ENCODE measurements at regions not wholly inside any gene's neighbourhood (a gene's known extent, or its start where the extent isn't known, plus 50 kb on each side); places are given as distances from the start of the nearest gene placed in this dataset.
"Not testable (repeated sequence)": the region's sequence is repeated elsewhere in the genome, so short reads cannot be mapped to it uniquely, and the experiment has no call there.

DNA sequence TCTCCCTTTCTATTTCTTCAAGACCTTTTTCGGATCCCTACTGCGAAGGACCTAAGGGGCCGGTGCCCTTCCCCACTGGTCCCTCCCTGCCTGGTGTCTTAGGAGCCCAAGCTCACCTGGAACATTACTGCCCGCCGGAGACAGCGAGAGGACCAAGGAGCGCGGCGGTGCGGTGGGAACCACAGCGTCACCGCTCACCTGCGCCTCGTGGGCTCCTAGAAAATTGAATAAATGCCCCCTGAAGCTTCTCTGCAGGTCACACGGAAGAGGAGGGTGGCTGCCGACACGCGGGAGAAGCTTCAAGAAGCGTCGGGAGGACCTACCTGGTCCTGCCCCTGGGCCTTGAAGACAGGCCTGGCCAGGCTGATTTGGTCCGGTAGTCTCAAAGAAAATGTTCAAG is 65.2 kb downstream of the PPIAL4A start:
- Histone ChIP-seq H3K36me3 (peaks cover 0 to 7% (median 0%) of the 10 kb centered on the region in 4 donors), H3K9me3 (no peaks in the 10 kb centered on the region), H3K4me3 (no peak overlapping the region), H3K4me1 (no peaks in the 10 kb centered on the region), H3K27ac (no peak overlapping the region), H3K27me3 (no peaks in the 10 kb centered on the region)
- intact Hi-C loops (cut with DNase I), result no loop called here
- TF ChIP-seq POLR2AphosphoS5 (IDR thresholded peaks at IDR 0.05), result no peak
- TF ChIP-seq, protein P1, sequence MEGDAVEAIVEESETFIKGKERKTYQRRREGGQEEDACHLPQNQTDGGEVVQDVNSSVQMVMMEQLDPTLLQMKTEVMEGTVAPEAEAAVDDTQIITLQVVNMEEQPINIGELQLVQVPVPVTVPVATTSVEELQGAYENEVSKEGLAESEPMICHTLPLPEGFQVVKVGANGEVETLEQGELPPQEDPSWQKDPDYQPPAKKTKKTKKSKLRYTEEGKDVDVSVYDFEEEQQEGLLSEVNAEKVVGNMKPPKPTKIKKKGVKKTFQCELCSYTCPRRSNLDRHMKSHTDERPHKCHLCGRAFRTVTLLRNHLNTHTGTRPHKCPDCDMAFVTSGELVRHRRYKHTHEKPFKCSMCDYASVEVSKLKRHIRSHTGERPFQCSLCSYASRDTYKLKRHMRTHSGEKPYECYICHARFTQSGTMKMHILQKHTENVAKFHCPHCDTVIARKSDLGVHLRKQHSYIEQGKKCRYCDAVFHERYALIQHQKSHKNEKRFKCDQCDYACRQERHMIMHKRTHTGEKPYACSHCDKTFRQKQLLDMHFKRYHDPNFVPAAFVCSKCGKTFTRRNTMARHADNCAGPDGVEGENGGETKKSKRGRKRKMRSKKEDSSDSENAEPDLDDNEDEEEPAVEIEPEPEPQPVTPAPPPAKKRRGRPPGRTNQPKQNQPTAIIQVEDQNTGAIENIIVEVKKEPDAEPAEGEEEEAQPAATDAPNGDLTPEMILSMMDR (IDR thresholded peaks at IDR 0.05), result no peak
- no peak for TF ChIP-seq EP300 (IDR thresholded peaks at IDR 0.05)
- TF ChIP-seq POLR2A (IDR thresholded peaks at IDR 0.05), result no peak
- 84 to 90% methylated on average over 21 of the region's 21 CpGs for WGBS, 2 donors
- no peak for DNase-seq

DNA sequence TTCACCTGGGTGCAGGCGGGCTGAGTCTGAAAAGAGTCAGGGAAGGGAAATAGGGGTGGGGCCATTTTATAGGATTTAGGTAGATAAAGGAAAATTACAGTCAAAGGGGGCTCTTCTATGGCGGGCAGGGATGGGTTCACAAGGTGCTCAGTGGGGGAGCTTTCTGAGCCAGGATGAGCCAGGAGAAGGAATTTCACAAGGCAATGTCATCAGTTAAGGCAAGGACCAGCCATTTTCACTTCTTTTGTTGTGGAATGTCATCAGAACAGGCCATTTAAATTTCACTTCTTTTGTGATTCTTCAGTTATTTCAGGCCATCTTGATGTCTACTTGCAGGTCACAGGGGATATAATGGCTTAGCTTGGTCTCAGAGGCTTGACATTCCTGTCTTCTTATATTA is 66.4 kb downstream of the PPIAL4A start:
- H3K27ac ChIP-seq; H3K4me1 ChIP-seq; H3K9me3 ChIP-seq; H3K36me3 ChIP-seq; intact Hi-C loops (cut with DNase I); DNase-seq; H3K27me3 ChIP-seq; H3K4me3 ChIP-seq: not testable (repeated sequence)
- 35 to 52% methylated on average over 2 of the region's 2 CpGs for WGBS, 2 donors

DNA sequence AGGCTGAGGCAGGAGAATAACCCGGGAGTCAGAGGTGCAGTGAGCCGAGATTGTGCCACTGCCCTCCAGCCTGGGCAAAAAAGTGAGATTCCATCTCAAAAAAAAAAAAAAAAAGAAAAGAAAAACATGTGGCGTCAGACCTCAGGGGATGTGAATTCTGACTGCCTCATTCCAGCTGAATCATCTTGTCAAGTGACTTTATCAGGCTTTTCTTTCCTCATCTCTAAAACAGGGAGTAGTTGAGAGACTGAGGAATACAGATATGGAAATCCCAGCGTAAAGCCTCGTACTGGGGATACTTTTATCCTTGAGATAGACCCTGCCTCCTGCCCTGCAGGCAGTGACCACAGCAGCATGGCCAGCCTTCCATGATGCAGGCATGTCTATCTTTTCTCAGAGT is 76.4 kb downstream of the PPIAL4A start:
- intact Hi-C loops (cut with DNase I), result not testable (repeated sequence)
- 30 to 100% methylated on average over 1 to 2 of the region's 5 CpGs for WGBS, 2 donors

DNA sequence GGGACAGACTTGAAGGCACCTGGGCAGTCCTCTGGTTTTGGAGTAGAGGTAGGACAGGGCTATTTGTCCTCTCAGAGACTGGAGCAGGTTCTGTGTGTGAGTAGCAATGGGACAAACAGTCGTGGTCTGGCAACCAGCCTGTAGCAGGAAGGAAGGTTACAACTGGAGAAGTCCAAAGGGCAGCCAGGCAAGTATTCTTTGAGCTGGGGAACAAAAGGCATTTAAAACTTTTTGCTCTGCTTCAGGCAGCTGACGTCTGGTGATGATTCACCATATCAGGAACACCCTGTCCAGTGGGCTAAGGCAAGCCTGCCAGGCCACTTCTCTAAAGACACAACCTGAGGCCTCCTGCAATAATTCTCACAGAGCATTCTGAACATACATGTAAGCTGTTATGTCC is 83.3 kb downstream of the PPIAL4A start:
- not testable (repeated sequence) for H3K9me3 ChIP-seq
- 8 to 59% methylated on average over 1 of the region's 2 CpGs for WGBS, 2 donors
- peak; percentile 63 for DNase-seq

More for the DNA sequence above, 76.4 kb downstream of the PPIAL4A start:
- H3K36me3 ChIP-seq, H3K4me3 ChIP-seq, H3K27me3 ChIP-seq, H3K27ac ChIP-seq, H3K4me1 ChIP-seq, H3K9me3 ChIP-seq, DNase-seq: not testable (repeated sequence)

DNA sequence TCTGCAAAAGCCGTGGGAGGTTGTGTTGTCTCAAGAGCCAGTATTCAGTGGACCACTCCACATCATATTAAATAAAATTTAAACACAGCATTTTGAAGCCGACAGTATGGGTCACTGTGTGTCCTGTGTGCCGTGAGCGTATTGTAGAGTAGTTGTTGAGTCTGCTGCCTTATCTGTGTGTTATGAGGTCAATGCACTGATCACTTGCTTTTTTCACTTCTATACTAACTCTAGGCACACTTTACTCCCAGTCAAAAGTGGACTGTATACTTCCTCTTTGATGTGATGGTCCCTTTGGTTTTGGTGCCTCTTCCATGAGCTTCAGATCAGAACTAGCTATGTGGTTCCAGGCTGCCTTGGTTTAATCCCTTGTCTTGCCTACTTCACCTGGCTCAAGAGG is 84.3 kb downstream of the PPIAL4A start:
- H3K9me3 ChIP-seq, DNase-seq: not testable (repeated sequence)

More for the DNA sequence above, 83.3 kb downstream of the PPIAL4A start:
- H3K4me1 ChIP-seq; H3K4me3 ChIP-seq; H3K27me3 ChIP-seq; H3K36me3 ChIP-seq; intact Hi-C loops (cut with DNase I); H3K27ac ChIP-seq: not testable (repeated sequence)

DNA sequence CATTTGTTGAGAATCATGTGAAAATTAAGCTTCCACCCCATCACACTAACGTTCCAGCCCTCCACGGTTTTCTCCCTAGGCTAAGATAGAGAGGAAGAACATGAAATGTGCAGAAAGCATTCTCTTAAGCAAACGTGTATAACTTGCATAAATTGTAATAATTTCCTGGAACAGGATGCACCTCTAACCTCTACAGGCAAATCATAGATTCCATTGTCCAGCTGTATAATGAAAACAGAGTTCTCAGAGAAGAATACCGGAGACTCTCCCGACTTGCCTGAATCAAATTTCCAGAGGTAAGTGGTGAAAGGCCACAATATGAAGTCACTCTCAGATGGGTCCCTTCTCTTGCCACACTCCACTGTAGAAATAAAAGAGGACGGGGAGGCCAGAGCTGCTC is 87.7 kb downstream of the PPIAL4A start:
- H3K4me3 ChIP-seq; intact Hi-C loops (cut with DNase I); H3K9me3 ChIP-seq; H3K4me1 ChIP-seq; H3K36me3 ChIP-seq; DNase-seq; H3K27me3 ChIP-seq; H3K27ac ChIP-seq: not testable (repeated sequence)
- 44 to 64% methylated on average over 2 to 4 of the region's 6 CpGs for WGBS, 2 donors

More for the DNA sequence above, 84.3 kb downstream of the PPIAL4A start:
- intact Hi-C loops (cut with DNase I); H3K4me1 ChIP-seq; H3K27ac ChIP-seq; H3K36me3 ChIP-seq; H3K4me3 ChIP-seq; H3K27me3 ChIP-seq: not testable (repeated sequence)
- WGBS, 2 donors, result 94 to 95% methylated on average over 4 of the region's 4 CpGs

DNA sequence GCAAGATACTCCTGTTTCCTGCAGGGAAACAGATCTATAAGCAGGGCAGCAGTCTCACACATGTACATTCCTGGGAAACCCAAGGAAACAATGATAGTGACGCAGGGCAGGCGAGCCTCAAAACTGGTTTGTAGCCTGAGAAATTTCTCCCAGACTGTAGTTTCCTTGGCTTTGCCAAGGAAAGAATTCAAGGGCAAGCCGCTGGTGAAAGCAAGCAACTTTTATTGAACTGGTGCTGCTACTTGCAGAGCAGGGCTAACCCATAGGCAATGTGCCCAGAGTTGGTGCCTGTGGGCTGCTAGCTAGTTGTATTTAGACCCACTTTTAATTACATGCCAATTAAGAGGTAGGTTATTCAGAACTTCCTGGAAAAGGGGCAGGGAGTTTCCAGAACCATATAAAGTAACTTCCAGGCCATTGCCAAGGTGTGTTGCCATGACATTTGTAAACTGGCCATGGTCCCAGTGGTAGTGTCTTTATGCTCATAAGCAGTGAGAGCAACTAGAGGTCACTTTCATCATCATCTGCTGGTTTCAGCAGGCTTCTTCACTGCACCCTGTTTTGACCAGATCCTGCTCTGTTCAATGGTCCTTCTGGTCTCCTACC is 92.0 kb downstream of the PPIAL4A start:
- H3K27me3 ChIP-seq; H3K4me3 ChIP-seq; H3K9me3 ChIP-seq; H3K4me1 ChIP-seq; DNase-seq; H3K36me3 ChIP-seq; intact Hi-C loops (cut with DNase I); H3K27ac ChIP-seq: not testable (repeated sequence)
- 22 to 61% methylated on average over 3 of the region's 3 CpGs for WGBS, 2 donors

DNA sequence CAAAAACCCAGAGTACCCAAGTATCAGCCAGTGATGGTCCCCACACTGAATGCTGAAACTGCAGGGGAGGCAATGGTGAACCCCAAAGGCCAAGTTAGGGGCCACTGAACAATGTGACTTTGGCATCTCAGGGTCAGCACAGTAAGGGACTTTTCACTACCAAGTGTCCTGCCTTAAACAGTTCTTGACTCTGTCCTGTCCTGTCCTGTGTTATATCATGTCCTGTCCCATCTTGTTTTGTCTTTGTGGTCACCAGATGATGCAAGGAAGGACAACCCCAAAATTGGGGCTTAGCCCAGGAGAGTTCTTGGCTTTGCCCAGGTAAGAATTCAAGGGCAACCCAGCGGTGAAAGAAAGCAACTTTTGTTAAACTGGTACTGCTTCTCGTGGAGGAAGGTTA is 105.0 kb downstream of the PPIAL4A start:
- H3K4me1 ChIP-seq; H3K36me3 ChIP-seq; H3K27me3 ChIP-seq; H3K27ac ChIP-seq; DNase-seq; H3K9me3 ChIP-seq; intact Hi-C loops (cut with DNase I); H3K4me3 ChIP-seq: not testable (repeated sequence)
- WGBS, 2 donors, result 92% methylated on average over 2 of the region's 2 CpGs; no CpG with 5 or more reads in 1 of the 2 donors

DNA sequence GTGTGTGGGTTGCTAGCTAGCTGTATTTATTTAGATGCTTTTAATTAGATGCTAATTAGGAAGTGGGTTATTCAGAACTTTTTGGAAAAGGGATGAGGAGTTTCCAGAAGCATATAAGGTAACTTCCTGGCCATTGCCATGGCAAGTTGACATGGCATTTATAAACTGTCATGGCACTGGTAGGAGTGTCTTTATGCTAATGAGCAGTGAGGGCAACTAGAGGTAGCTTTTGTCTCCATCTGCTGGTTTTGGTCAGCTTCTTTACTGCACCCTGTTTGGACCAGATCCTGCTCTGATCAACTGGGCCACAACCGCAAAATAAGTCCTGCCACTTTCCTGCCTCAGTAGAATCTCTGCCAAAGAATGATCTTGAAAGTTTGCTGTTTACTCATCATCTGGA is 105.5 kb downstream of the PPIAL4A start:
- no CpG with 5 or more reads among the region's 1 CpG for WGBS, 2 donors
- intact Hi-C loops (cut with DNase I); H3K4me1 ChIP-seq; H3K36me3 ChIP-seq; DNase-seq; H3K4me3 ChIP-seq; H3K27me3 ChIP-seq; H3K27ac ChIP-seq; H3K9me3 ChIP-seq: not testable (repeated sequence)

DNA sequence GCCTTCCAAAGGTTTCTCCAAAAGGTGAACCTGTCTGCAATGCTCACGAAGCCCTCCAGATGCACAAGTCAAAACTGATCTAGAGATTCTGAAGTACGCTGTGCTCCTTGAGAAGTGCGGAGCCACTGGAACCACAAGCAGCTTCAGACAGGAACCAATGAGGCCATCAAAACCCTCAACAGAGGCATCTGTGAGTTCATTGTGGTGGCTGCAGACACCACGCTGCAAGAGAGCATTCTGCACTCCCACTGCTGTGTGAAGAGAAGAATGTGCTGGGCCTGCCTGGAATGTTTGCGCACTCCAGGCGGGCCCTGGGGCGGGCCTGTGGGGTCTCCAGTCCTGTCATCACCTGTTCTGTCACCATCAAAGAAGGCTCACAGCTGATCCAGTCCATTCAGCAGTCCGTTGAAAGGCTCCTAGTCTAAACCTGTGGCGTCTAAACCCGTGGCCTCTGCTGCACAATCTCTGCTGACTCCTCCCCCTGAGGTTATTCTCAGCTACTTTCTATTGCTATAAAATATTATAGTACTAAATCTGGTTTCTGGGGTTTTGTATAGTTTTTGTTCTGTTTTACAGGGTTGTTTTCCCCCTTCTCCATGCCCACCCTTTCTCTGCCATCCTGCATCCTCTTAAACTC is 111.6 kb downstream of the PPIAL4A start:
- H3K9me3 ChIP-seq; intact Hi-C loops (cut with DNase I); DNase-seq; H3K4me1 ChIP-seq; H3K27ac ChIP-seq; H3K4me3 ChIP-seq; H3K27me3 ChIP-seq; H3K36me3 ChIP-seq: not testable (repeated sequence)
- 87% methylated on average over 3 of the region's 10 CpGs; no CpG with 5 or more reads in 1 of the 2 donors for WGBS, 2 donors

DNA sequence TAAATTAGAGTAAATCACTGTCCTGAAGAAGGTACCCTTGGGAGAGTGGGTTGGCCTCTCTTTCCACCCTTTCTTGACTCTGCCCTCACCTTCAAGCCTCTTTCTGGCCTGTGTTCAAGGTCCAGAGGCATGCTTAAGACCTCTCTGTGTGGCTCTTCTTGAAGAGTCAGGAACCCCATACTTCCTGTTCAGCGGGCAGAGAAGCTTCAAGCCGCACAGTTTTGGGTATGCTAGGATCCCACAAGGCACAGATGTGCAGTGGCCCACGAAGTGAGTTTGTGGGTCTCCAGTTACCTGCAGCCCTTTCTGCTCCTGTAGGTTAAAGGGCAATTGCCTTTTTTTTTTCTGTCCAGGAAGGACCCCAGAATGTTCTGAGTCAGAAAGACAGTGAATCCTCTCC is 113.7 kb downstream of the PPIAL4A start:
- 20 to 69% methylated on average over 1 of the region's 3 CpGs for WGBS, 2 donors
- peaks cover 2 to 16% (median 5%) of the 10 kb centered on the region in 3 donors for H3K27me3 ChIP-seq
- H3K27ac ChIP-seq; H3K9me3 ChIP-seq; intact Hi-C loops (cut with DNase I); H3K4me3 ChIP-seq; H3K36me3 ChIP-seq; H3K4me1 ChIP-seq; DNase-seq: not testable (repeated sequence)

DNA sequence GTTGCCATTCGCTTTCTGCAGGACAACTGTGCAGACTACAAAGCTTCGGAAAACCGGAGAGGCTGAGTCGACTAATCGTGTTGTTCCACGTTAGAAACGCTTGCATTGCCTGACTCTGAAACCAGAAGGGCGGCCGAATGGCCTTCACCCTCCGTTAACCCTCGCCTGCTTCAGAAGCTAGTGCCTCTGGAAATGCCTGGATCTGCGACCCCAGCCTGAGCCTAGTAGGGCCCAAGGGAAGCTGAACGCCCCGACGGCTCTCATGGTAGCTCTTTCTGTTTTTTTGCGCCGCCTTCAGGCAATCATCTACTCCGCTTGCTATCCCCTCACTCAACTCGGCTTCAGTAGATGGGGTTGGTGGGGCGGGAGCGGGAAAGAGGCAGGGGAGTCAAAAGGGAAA is 117.3 kb downstream of the PPIAL4A start:
- intact Hi-C loops (cut with DNase I); H3K36me3 ChIP-seq; DNase-seq; H3K27ac ChIP-seq; H3K4me3 ChIP-seq; H3K9me3 ChIP-seq: not testable (repeated sequence)
- Histone ChIP-seq H3K27me3 (peaks cover 2 to 29% (median 10%) of the 10 kb centered on the region in 3 donors), H3K4me1 (peaks cover 0 to 14% (median 9%) of the 10 kb centered on the region in 4 donors)
- 47 to 59% methylated on average over 21 of the region's 21 CpGs for WGBS, 2 donors

Measured in sigmoid colon (tissue), 6 donors.